ENCODE measurements at regions not wholly inside any gene's neighbourhood (a gene's known extent, or its start where the extent isn't known, plus 50 kb on each side); places are given as distances from the start of the nearest gene placed in this dataset.

GRCh38 chr1:98068016-98068415 lies 147.2 kb upstream of the DPYD start:
- H3K27me3 ChIP-seq = no peaks in the 10 kb centered on the region
- H3K36me3 ChIP-seq = no peaks in the 10 kb centered on the region
- no peak for DNase-seq (ENCODE audit: low read depth in 1 of 2, low spot score in 1 of 2)
- no peak for TF ChIP-seq CTCF (IDR thresholded peaks at IDR 0.05; ENCODE audit: low read depth, low read length)
- no peaks in the 10 kb centered on the region for H3K4me1 ChIP-seq (ENCODE audit: low read depth)
- H3K27ac ChIP-seq = no peak overlapping the region
- no peaks in the 10 kb centered on the region for H3K9me3 ChIP-seq (ENCODE audit: low read depth)
- H3K4me3 ChIP-seq = no peak overlapping the region

DNA sequence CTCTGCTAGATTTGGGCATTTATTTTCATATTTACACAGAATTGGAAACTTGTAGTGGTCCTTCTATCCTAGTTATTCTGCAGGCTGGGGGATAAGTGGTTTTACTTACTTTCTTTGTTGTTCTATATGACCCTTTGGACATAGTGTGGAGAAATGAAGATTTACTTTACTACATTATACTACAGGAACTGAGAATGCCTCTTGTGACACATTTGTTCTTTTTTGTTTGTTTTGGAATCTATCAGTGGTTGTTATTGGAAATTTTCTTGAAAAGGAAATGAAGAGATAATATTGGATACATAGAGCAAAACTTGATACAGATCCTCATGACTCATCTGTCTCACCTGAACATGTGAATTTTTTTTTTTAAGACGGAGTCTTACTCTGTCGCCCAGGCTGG lies 146.1 kb upstream of the DPYD start:
- H3K4me3 ChIP-seq = no peak overlapping the region
- DNase-seq (ENCODE audit: low read depth in 1 of 2, low spot score in 1 of 2) = no peak
- no peaks in the 10 kb centered on the region for H3K36me3 ChIP-seq
- TF ChIP-seq CTCF (IDR thresholded peaks at IDR 0.05; ENCODE audit: low read depth, low read length) = no peak
- no peaks in the 10 kb centered on the region for H3K27me3 ChIP-seq
- H3K27ac ChIP-seq = no peak overlapping the region
- H3K9me3 ChIP-seq (ENCODE audit: low read depth) = no peaks in the 10 kb centered on the region
- H3K4me1 ChIP-seq (ENCODE audit: low read depth) = no peaks in the 10 kb centered on the region

DNA sequence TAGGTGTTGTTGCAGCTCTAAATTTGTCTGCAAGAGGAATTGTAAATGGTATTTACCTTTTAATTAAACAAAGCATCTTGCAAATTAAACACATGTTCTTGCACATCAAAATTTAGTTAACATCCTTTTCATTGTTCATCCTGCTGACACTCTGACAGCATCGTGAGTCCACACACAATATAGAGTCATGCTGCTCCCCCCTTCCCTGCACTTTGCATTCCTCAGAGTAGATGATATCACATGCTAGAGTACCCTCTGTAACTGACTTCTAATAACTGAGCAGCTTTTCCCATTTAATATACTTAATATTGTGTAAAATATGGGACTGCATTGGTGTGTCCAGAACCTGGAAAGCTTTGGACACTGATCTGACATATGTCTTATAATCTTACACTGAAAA lies 138.8 kb upstream of the DPYD start:
- Histone ChIP-seq H3K27ac (no peak overlapping the region), H3K36me3 (no peaks in the 10 kb centered on the region), H3K4me3 (no peak overlapping the region), H3K9me3 (ENCODE audit: low read depth) (no peaks in the 10 kb centered on the region), H3K4me1 (ENCODE audit: low read depth) (no peaks in the 10 kb centered on the region), H3K27me3 (peaks cover 7% of the 10 kb centered on the region)
- no peak for DNase-seq (ENCODE audit: low read depth in 1 of 2, low spot score in 1 of 2)
- no peak for TF ChIP-seq CTCF (IDR thresholded peaks at IDR 0.05; ENCODE audit: low read depth, low read length)

- Histone ChIP-seq H3K4me1 (ENCODE audit: low read depth) (no peaks in the 10 kb centered on the region), H3K36me3 (no peaks in the 10 kb centered on the region), H3K27ac (no peak overlapping the region), H3K27me3 (peaks cover 17% of the 10 kb centered on the region), H3K9me3 (ENCODE audit: low read depth) (no peaks in the 10 kb centered on the region), H3K4me3 (no peak overlapping the region)
- DNase-seq (ENCODE audit: low read depth in 1 of 2, low spot score in 1 of 2) = no peak
- TF ChIP-seq CTCF (IDR thresholded peaks at IDR 0.05; ENCODE audit: low read depth, low read length) = no peak
Observed at GRCh38 chr1:98058676-98059075, 137.8 kb upstream of the DPYD start.

GRCh38 chr1:98057236-98057910 lies 136.5 kb upstream of the DPYD start:
- no peaks in the 10 kb centered on the region for H3K36me3 ChIP-seq
- H3K27ac ChIP-seq = no peak overlapping the region
- H3K9me3 ChIP-seq (ENCODE audit: low read depth) = no peaks in the 10 kb centered on the region
- no peak for TF ChIP-seq CTCF (IDR thresholded peaks at IDR 0.05; ENCODE audit: low read depth, low read length)
- no peak for DNase-seq (ENCODE audit: low read depth in 1 of 2, low spot score in 1 of 2)
- H3K4me3 ChIP-seq = no peak overlapping the region
- H3K4me1 ChIP-seq (ENCODE audit: low read depth) = no peaks in the 10 kb centered on the region
- H3K27me3 ChIP-seq = peaks cover 30% of the 10 kb centered on the region

Measured in cardiac muscle cell (in vitro differentiated cells and primary cell).